ENCODE measurements at regions not wholly inside any gene's neighbourhood (a gene's known extent, or its start where the extent isn't known, plus 50 kb on each side); places are given as distances from the start of the nearest gene placed in this dataset.
"Not testable (repeated sequence)": the region's sequence is repeated elsewhere in the genome, so short reads cannot be mapped to it uniquely, and the experiment has no call there.

GRCh38 chr10:29820890-29821461 is 186.2 kb upstream of the SVIL start:
- no peak for DNase-seq

- DNase-seq, result no peak
Observed at GRCh38 chr10:29816801-29817558, 182.2 kb upstream of the SVIL start.

GRCh38 chr10:29815572-29815971 is 180.8 kb upstream of the SVIL start:
- no peak for DNase-seq

- DNase-seq, result no peak
Observed at GRCh38 chr10:29811751-29812427, 177.1 kb upstream of the SVIL start.

GRCh38 chr10:29810816-29811215 is 176.0 kb upstream of the SVIL start:
- DNase-seq, result no peak

- DNase-seq, result not testable (repeated sequence)
Observed at GRCh38 chr10:29810231-29810630, 175.5 kb upstream of the SVIL start.

- peak; percentile 32 for DNase-seq
Observed at GRCh38 chr10:29809383-29809782, 174.6 kb upstream of the SVIL start.

- no peak for DNase-seq
Observed at GRCh38 chr10:29807163-29807806, 172.5 kb upstream of the SVIL start.

GRCh38 chr10:29806350-29806788 is 171.6 kb upstream of the SVIL start:
- DNase-seq, result no peak

GRCh38 chr10:29805134-29805723 is 170.5 kb upstream of the SVIL start:
- no peak for DNase-seq

- no peak for DNase-seq
Observed at GRCh38 chr10:29804025-29804852, 169.5 kb upstream of the SVIL start.

- no peak for DNase-seq
Observed at GRCh38 chr10:29802171-29802570, 167.4 kb upstream of the SVIL start.

GRCh38 chr10:29798921-29799690 is 164.3 kb upstream of the SVIL start:
- DNase-seq, result no peak

- DNase-seq, result no peak
Observed at GRCh38 chr10:29797616-29798015, 162.8 kb upstream of the SVIL start.

GRCh38 chr10:29795850-29796249 is 161.1 kb upstream of the SVIL start:
- no peak for DNase-seq

GRCh38 chr10:29794776-29795611 is 160.2 kb upstream of the SVIL start:
- DNase-seq, result no peak

GRCh38 chr10:29791773-29792172 is 157.0 kb upstream of the SVIL start:
- no peak for DNase-seq

- DNase-seq, result no peak
Observed at GRCh38 chr10:29790207-29790606, 155.4 kb upstream of the SVIL start.

- no peak for DNase-seq
Observed at GRCh38 chr10:29788113-29788512, 153.3 kb upstream of the SVIL start.

GRCh38 chr10:29785701-29786100 is 150.9 kb upstream of the SVIL start:
- DNase-seq, result no peak

Measured in retina (tissue), 1 donor.